Muscle layer of duodenum (tissue), 2 donors: ENCODE measurements at regions not wholly inside any gene's neighbourhood (a gene's known extent, or its start where the extent isn't known, plus 50 kb on each side); places are given as distances from the start of the nearest gene placed in this dataset.
A peak's percentile ranks its signal among the peaks of the same experiment; 100 is the strongest.
"Not testable (repeated sequence)": the region's sequence is repeated elsewhere in the genome, so short reads cannot be mapped to it uniquely, and the experiment has no call there.

Source experiments
- H3K27ac ChIP-seq: one replicate; pipeline ENCODE4 v1.7.0; 2013; ENCODE audit warnings: mild to moderate bottlenecking, low read length
- H3K27me3 ChIP-seq: one replicate; pipeline ENCODE4 v1.7.0; 2013; ENCODE audit warnings: low read depth, mild to moderate bottlenecking, control low read depth, low read length
- H3K36me3 ChIP-seq, 2 donors: one replicate each; pipeline ENCODE4 v1.7.0; 2013; ENCODE audit warnings: low read length in 2 of 2, control low read depth in 1 of 2, mild to moderate bottlenecking in 1 of 2; ENCODE audit not compliant: insufficient read depth in 2 of 2, control insufficient read depth in 1 of 2
- H3K4me1 ChIP-seq, 2 donors: one replicate each; pipeline ENCODE4 v1.7.0; 2013; ENCODE audit warnings: low read length in 2 of 2, mild to moderate bottlenecking in 2 of 2, control low read depth in 1 of 2, moderate library complexity in 1 of 2; ENCODE audit not compliant: insufficient read depth in 2 of 2, control insufficient read depth in 1 of 2
- H3K4me3 ChIP-seq, 2 donors: one replicate each; pipeline ENCODE4 v1.7.0; 2013; ENCODE audit warnings: low read length in 2 of 2, low read depth in 1 of 2, mild to moderate bottlenecking in 1 of 2
- H3K9me3 ChIP-seq, 2 donors: one replicate each; pipeline ENCODE4 v1.7.0; 2013; ENCODE audit warnings: low read length in 2 of 2, control low read depth in 1 of 2, mild to moderate bottlenecking in 1 of 2; ENCODE audit not compliant: control insufficient read depth in 1 of 2
- donor health status: healthy.

GRCh38 chr18:14460364-14460763 is 83.0 kb downstream of the POTEC start:
- H3K4me1 ChIP-seq, H3K36me3 ChIP-seq, H3K9me3 ChIP-seq, H3K27me3 ChIP-seq, H3K4me3 ChIP-seq, H3K27ac ChIP-seq: not testable (repeated sequence)

- H3K4me3 ChIP-seq, H3K36me3 ChIP-seq, H3K4me1 ChIP-seq, H3K9me3 ChIP-seq, H3K27ac ChIP-seq, H3K27me3 ChIP-seq: not testable (repeated sequence)
These were observed 83.6 kb downstream of the POTEC start for GRCh38 chr18:14459826-14460225.

- H3K9me3 ChIP-seq, H3K27ac ChIP-seq, H3K27me3 ChIP-seq, H3K36me3 ChIP-seq, H3K4me1 ChIP-seq: not testable (repeated sequence)
- H3K4me3 ChIP-seq: peak overlapping the region in 1 of 2 donors; percentile 38
These were observed 85.1 kb downstream of the POTEC start for GRCh38 chr18:14458009-14458945.

- not testable (repeated sequence) for H3K4me1 ChIP-seq, H3K9me3 ChIP-seq, H3K27me3 ChIP-seq, H3K36me3 ChIP-seq, H3K27ac ChIP-seq
- H3K4me3 ChIP-seq: peak overlapping the region in 1 of 2 donors; percentile 47
These were observed 92.8 kb downstream of the POTEC start for GRCh38 chr18:14450637-14451009.

- not testable (repeated sequence) for H3K27ac ChIP-seq, H3K9me3 ChIP-seq, H3K36me3 ChIP-seq, H3K27me3 ChIP-seq, H3K4me1 ChIP-seq
- peak overlapping the region in 1 of 2 donors; percentile 47 for H3K4me3 ChIP-seq
These were observed 93.3 kb downstream of the POTEC start for GRCh38 chr18:14449995-14450636.

- H3K27me3 ChIP-seq, H3K4me3 ChIP-seq, H3K4me1 ChIP-seq, H3K9me3 ChIP-seq, H3K36me3 ChIP-seq, H3K27ac ChIP-seq: not testable (repeated sequence)
These were observed 94.3 kb downstream of the POTEC start for GRCh38 chr18:14449062-14449461.

GRCh38 chr18:14447715-14448114 is 95.7 kb downstream of the POTEC start:
- H3K36me3 ChIP-seq, H3K4me3 ChIP-seq, H3K4me1 ChIP-seq, H3K27ac ChIP-seq, H3K27me3 ChIP-seq, H3K9me3 ChIP-seq: not testable (repeated sequence)

GRCh38 chr18:14435460-14435859 is 107.9 kb downstream of the POTEC start:
- H3K4me3 ChIP-seq, H3K27ac ChIP-seq, H3K27me3 ChIP-seq, H3K4me1 ChIP-seq, H3K9me3 ChIP-seq, H3K36me3 ChIP-seq: not testable (repeated sequence)

- H3K4me1 ChIP-seq, H3K4me3 ChIP-seq, H3K27me3 ChIP-seq: not testable (repeated sequence)
These were observed 111.0 kb downstream of the POTEC start for GRCh38 chr18:14432371-14432770.

GRCh38 chr18:14431031-14431521 is 112.3 kb downstream of the POTEC start:
- peak overlapping the region in 1 of 2 donors; percentile 69 for H3K4me3 ChIP-seq
- H3K36me3 ChIP-seq, H3K27ac ChIP-seq: not testable (repeated sequence)

More at GRCh38 chr18:14432371-14432770, 111.0 kb downstream of the POTEC start:
- H3K9me3 ChIP-seq, H3K27ac ChIP-seq, H3K36me3 ChIP-seq: not testable (repeated sequence)

GRCh38 chr18:14415806-14416205 is 127.6 kb downstream of the POTEC start:
- H3K27me3 ChIP-seq, H3K36me3 ChIP-seq, H3K4me1 ChIP-seq, H3K4me3 ChIP-seq, H3K9me3 ChIP-seq, H3K27ac ChIP-seq: not testable (repeated sequence)

More at GRCh38 chr18:14431031-14431521, 112.3 kb downstream of the POTEC start:
- H3K4me1 ChIP-seq, H3K9me3 ChIP-seq, H3K27me3 ChIP-seq: not testable (repeated sequence)
